ENCODE measurements at regions not wholly inside any gene's neighbourhood (a gene's known extent, or its start where the extent isn't known, plus 50 kb on each side); places are given as distances from the start of the nearest gene placed in this dataset.

GRCh38 chr5:106923409-106923808 lies 747.3 kb downstream of the EFNA5 start (continued):
- TF ChIP-seq HIC1 (tag by site-specific recombination; IDR thresholded peaks at IDR 0.05) (no peak), ZNF157 (tag by site-specific recombination; IDR thresholded peaks at IDR 0.05) (no peak), ZNF513 (tag by site-specific recombination; IDR thresholded peaks at IDR 0.05) (no peak), ZNF394 (tag by site-specific recombination; IDR thresholded peaks at IDR 0.05; ENCODE audit: borderline replicate concordance) (no peak)

GRCh38 chr5:106921567-106921966 lies 749.2 kb downstream of the EFNA5 start:
- no peak overlapping the region for H3K27ac ChIP-seq (ENCODE audit: extremely low read depth, low read depth, low read length)
- H3K9me3 ChIP-seq (ENCODE audit: control insufficient read depth, insufficient read depth, low read depth, low read length): no peaks in the 10 kb centered on the region
- ChIA-PET POLR2A (no interaction called here), CTCF (interaction anchor here (0.6 kb wide), 1 partner anchor 99 kb away, joined by 3 read pairs; no protein-coding TSS in a partner anchor)
- H3K4me1 ChIP-seq (ENCODE audit: control insufficient read depth, insufficient read depth, low read length): no peaks in the 10 kb centered on the region
- no peaks in the 10 kb centered on the region for H3K36me3 ChIP-seq (ENCODE audit: control insufficient read depth in 2 of 2, insufficient read depth in 1 of 2, low read length in 2 of 2)
- H3K4me3 ChIP-seq (ENCODE audit: low read depth, low read length): no peak overlapping the region
- no peak for TF ChIP-seq ZNF521 (tag by site-specific recombination; IDR thresholded peaks at IDR 0.05)
- TF ChIP-seq ZNF677 (tag by site-specific recombination; IDR thresholded peaks at IDR 0.05): no peak
- TF ChIP-seq ZNF623 (tag by site-specific recombination; IDR thresholded peaks at IDR 0.05): no peak

- Histone ChIP-seq H3K4me1 (ENCODE audit: control insufficient read depth, insufficient read depth, low read length) (no peaks in the 10 kb centered on the region), H3K9me3 (ENCODE audit: control insufficient read depth, insufficient read depth, low read depth, low read length) (no peaks in the 10 kb centered on the region), H3K36me3 (ENCODE audit: control insufficient read depth in 2 of 2, insufficient read depth in 1 of 2, low read length in 2 of 2) (no peaks in the 10 kb centered on the region), H3K4me3 (ENCODE audit: low read depth, low read length) (no peak overlapping the region), H3K27ac (ENCODE audit: extremely low read depth, low read depth, low read length) (no peak overlapping the region)
- ChIA-PET CTCF (no interaction called here), POLR2A (no interaction called here)
- no peak for TF ChIP-seq ZNF146 (tag by site-specific recombination; IDR thresholded peaks at IDR 0.05)
- TF ChIP-seq OVOL3 (tag by site-specific recombination; IDR thresholded peaks at IDR 0.05): no peak
- TF ChIP-seq SCRT1 (tag by site-specific recombination; IDR thresholded peaks at IDR 0.05; ENCODE audit: borderline replicate concordance): no peak
- no peak for TF ChIP-seq HOXA7 (CRISPR knock-in tag; IDR thresholded peaks at IDR 0.05; ENCODE audit: borderline replicate concordance)
- TF ChIP-seq ZNF76 (tag by site-specific recombination; IDR thresholded peaks at IDR 0.05; ENCODE audit: borderline replicate concordance, low read depth): no peak
- TF ChIP-seq ZNF48 (tag by site-specific recombination; IDR thresholded peaks at IDR 0.05): no peak
- no peak for TF ChIP-seq GLIS1 (tag by site-specific recombination; IDR thresholded peaks at IDR 0.05)
Observed at GRCh38 chr5:106910486-106910885, 760.3 kb downstream of the EFNA5 start.

GRCh38 chr5:106909716-106910115 lies 761.0 kb downstream of the EFNA5 start:
- Histone ChIP-seq H3K9me3 (ENCODE audit: control insufficient read depth, insufficient read depth, low read depth, low read length) (no peaks in the 10 kb centered on the region), H3K27ac (ENCODE audit: extremely low read depth, low read depth, low read length) (no peak overlapping the region), H3K36me3 (ENCODE audit: control insufficient read depth in 2 of 2, insufficient read depth in 1 of 2, low read length in 2 of 2) (no peaks in the 10 kb centered on the region), H3K4me1 (ENCODE audit: control insufficient read depth, insufficient read depth, low read length) (no peaks in the 10 kb centered on the region), H3K4me3 (ENCODE audit: low read depth, low read length) (no peak overlapping the region)
- POLR2A ChIA-PET: no interaction called here
- CTCF ChIA-PET: no interaction called here
- TF ChIP-seq ZNF214 (tag by site-specific recombination; IDR thresholded peaks at IDR 0.05; ENCODE audit: borderline replicate concordance) (no peak), ZNF274 (IDR thresholded peaks at IDR 0.05; ENCODE audit: low read length) (no peak), ZNF274 (tag by site-specific recombination; IDR thresholded peaks at IDR 0.05; ENCODE audit: borderline replicate concordance) (no peak), PRDM1 (tag by site-specific recombination; IDR thresholded peaks at IDR 0.05) (no peak), ZNF148 (tag by site-specific recombination; IDR thresholded peaks at IDR 0.05; ENCODE audit: borderline replicate concordance) (no peak), ZNF473 (tag by site-specific recombination; IDR thresholded peaks at IDR 0.05) (no peak), ZBTB7A (tag by site-specific recombination; IDR thresholded peaks at IDR 0.05; ENCODE audit: low read depth) (no peak), ZNF416 (tag by site-specific recombination; IDR thresholded peaks at IDR 0.05) (no peak), ZNF140 (tag by site-specific recombination; IDR thresholded peaks at IDR 0.05) (no peak), ZBTB6 (tag by site-specific recombination; IDR thresholded peaks at IDR 0.05) (no peak)

Data from HEK293 (cell line).